ENCODE measurements at regions not wholly inside any gene's neighbourhood (a gene's known extent, or its start where the extent isn't known, plus 50 kb on each side); places are given as distances from the start of the nearest gene placed in this dataset.

GRCh38 chr14:76585616-76586015 lies 175.7 kb upstream of the VASH1 start:
- Histone ChIP-seq H3K4me3 (no peak overlapping the region), H3K36me3 (no peaks in the 10 kb centered on the region), H3K27ac (no peak overlapping the region), H3K27me3 (no peaks in the 10 kb centered on the region), H3K9me3 (no peaks in the 10 kb centered on the region), H3K4me1 (no peaks in the 10 kb centered on the region)
- DNase-seq (ENCODE audit: extremely low spot score in 2 of 2): no peak
- no peak for TF ChIP-seq POLR2A (IDR thresholded peaks at IDR 0.05)
- TF ChIP-seq POLR2AphosphoS5 (IDR thresholded peaks at IDR 0.05; ENCODE audit: insufficient read depth in 1 of 2, low read depth in 1 of 2): no peak
- no peak for TF ChIP-seq CTCF (IDR thresholded peaks at IDR 0.05)
- intact Hi-C loops (cut with DNase I): no loop called here

- H3K4me1 ChIP-seq: no peaks in the 10 kb centered on the region
- no peaks in the 10 kb centered on the region for H3K9me3 ChIP-seq
- DNase-seq (ENCODE audit: extremely low spot score in 2 of 2): no peak
- H3K4me3 ChIP-seq: no peak overlapping the region
- intact Hi-C loops (cut with DNase I): no loop called here
- no peak overlapping the region for H3K27ac ChIP-seq
- TF ChIP-seq POLR2AphosphoS5 (IDR thresholded peaks at IDR 0.05; ENCODE audit: insufficient read depth in 1 of 2, low read depth in 1 of 2): no peak
- no peak for TF ChIP-seq CTCF (IDR thresholded peaks at IDR 0.05)
- no peak for TF ChIP-seq POLR2A (IDR thresholded peaks at IDR 0.05)
- no peaks in the 10 kb centered on the region for H3K27me3 ChIP-seq
- H3K36me3 ChIP-seq: no peaks in the 10 kb centered on the region
Observed at GRCh38 chr14:76589246-76589645, 172.0 kb upstream of the VASH1 start.

- Histone ChIP-seq H3K4me3 (no peak overlapping the region), H3K36me3 (no peaks in the 10 kb centered on the region), H3K9me3 (no peaks in the 10 kb centered on the region), H3K27me3 (no peaks in the 10 kb centered on the region), H3K27ac (no peak overlapping the region), H3K4me1 (no peaks in the 10 kb centered on the region)
- TF ChIP-seq POLR2AphosphoS5 (IDR thresholded peaks at IDR 0.05; ENCODE audit: insufficient read depth in 1 of 2, low read depth in 1 of 2): no peak
- TF ChIP-seq CTCF (IDR thresholded peaks at IDR 0.05): no peak
- no peak for TF ChIP-seq POLR2A (IDR thresholded peaks at IDR 0.05)
- intact Hi-C loops (cut with DNase I): no loop called here
- no peak for DNase-seq (ENCODE audit: extremely low spot score in 2 of 2)
Observed at GRCh38 chr14:76591266-76591665, 170.0 kb upstream of the VASH1 start.

- intact Hi-C loops (cut with DNase I): no loop called here
Observed at GRCh38 chr14:76595266-76595665, 166.0 kb upstream of the VASH1 start.

GRCh38 chr14:76597387-76597786 lies 163.9 kb upstream of the VASH1 start:
- TF ChIP-seq POLR2A (IDR thresholded peaks at IDR 0.05) (no peak), CTCF (IDR thresholded peaks at IDR 0.05) (no peak), POLR2AphosphoS5 (IDR thresholded peaks at IDR 0.05; ENCODE audit: insufficient read depth in 1 of 2, low read depth in 1 of 2) (no peak)
- no peaks in the 10 kb centered on the region for H3K9me3 ChIP-seq
- no peak overlapping the region for H3K4me3 ChIP-seq
- no peaks in the 10 kb centered on the region for H3K27me3 ChIP-seq
- H3K27ac ChIP-seq: no peak overlapping the region
- no peaks in the 10 kb centered on the region for H3K36me3 ChIP-seq
- DNase-seq (ENCODE audit: extremely low spot score in 2 of 2): no peak
- intact Hi-C loops (cut with DNase I): no loop called here
- H3K4me1 ChIP-seq: no peaks in the 10 kb centered on the region

More at GRCh38 chr14:76595266-76595665, 166.0 kb upstream of the VASH1 start:
- Histone ChIP-seq H3K4me3 (no peak overlapping the region), H3K27ac (no peak overlapping the region), H3K4me1 (no peaks in the 10 kb centered on the region), H3K27me3 (no peaks in the 10 kb centered on the region), H3K36me3 (no peaks in the 10 kb centered on the region), H3K9me3 (no peaks in the 10 kb centered on the region)
- DNase-seq (ENCODE audit: extremely low spot score in 2 of 2): no peak
- no peak for TF ChIP-seq POLR2AphosphoS5 (IDR thresholded peaks at IDR 0.05; ENCODE audit: insufficient read depth in 1 of 2, low read depth in 1 of 2)

GRCh38 chr14:76599141-76599540 lies 162.1 kb upstream of the VASH1 start:
- H3K27ac ChIP-seq: no peak overlapping the region
- intact Hi-C loops (cut with DNase I): no loop called here
- TF ChIP-seq POLR2AphosphoS5 (IDR thresholded peaks at IDR 0.05; ENCODE audit: insufficient read depth in 1 of 2, low read depth in 1 of 2): no peak
- TF ChIP-seq POLR2A (IDR thresholded peaks at IDR 0.05): no peak
- no peak for TF ChIP-seq CTCF (IDR thresholded peaks at IDR 0.05)
- no peaks in the 10 kb centered on the region for H3K27me3 ChIP-seq
- H3K36me3 ChIP-seq: no peaks in the 10 kb centered on the region
- no peaks in the 10 kb centered on the region for H3K4me1 ChIP-seq
- DNase-seq (ENCODE audit: extremely low spot score in 2 of 2): no peak
- no peaks in the 10 kb centered on the region for H3K9me3 ChIP-seq
- H3K4me3 ChIP-seq: no peak overlapping the region

Data from vagina (tissue), 2 donors.